ENCODE measurements at regions not wholly inside any gene's neighbourhood (a gene's known extent, or its start where the extent isn't known, plus 50 kb on each side); places are given as distances from the start of the nearest gene placed in this dataset.

DNA sequence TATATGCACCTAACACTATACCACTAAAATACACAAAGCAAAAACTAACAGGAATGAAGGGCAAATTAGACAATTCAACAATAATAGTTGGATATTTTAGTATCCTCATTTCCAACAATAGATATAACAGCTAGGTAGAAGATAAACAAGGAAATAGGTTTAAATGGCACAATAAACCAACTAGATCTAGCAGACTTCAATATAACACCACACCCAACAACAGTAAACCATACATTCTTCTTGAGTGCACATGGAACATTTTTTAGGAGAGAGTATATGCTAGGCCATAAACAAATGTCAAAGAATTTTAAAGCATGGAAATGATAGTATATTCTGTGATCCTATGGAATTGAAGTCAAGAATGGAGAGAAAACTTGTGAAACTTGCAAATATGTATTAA is 138.4 kb downstream of the NDUFA10 start:
- no peak for DNase-seq (ENCODE audit: low read depth, low spot score)
- in situ Hi-C loops (cut with HindIII; ENCODE audit: low pct_unique_long_range_greater_than_20kb, low sequenced_read_pairs): no loop called here

DNA sequence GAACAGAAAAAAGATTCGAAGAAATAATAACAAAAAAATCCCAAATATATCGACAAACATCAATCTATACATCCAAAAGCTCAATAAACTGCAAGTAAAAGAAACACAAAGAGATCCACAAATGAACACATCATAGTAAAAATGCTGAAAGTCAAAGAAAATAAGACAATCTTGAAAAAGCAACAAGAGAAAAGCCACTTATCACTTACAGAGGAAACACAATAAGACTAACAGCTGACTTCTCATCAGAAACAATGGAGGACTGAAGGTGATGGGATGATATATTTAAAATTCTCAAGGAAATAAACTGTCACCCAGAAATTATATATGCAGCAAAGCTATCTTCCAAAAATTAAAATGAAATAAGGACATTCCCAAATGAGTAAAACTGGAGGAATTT is 140.3 kb downstream of the NDUFA10 start:
- in situ Hi-C loops (cut with HindIII; ENCODE audit: low pct_unique_long_range_greater_than_20kb, low sequenced_read_pairs): no loop called here
- DNase-seq (ENCODE audit: low read depth, low spot score): no peak

DNA sequence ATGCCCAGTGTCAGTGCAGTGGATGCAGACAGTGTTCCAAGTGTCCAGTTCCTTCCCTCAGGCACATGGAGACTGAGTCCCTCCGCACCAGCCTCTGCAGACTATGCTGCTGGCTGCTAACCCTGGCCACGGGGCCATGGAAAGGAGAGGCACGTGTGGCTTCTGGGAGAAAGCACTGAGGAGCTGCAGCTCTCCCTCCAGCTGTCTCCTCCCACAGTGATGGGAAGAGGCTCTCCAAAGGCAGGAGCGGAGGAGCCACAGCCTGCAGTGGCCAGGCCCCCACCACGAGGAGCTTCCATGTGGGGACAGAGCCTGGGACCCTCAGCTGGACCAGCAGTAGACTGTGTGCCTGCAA is 141.1 kb downstream of the NDUFA10 start:
- DNase-seq (ENCODE audit: low read depth, low spot score): no peak
- in situ Hi-C loops (cut with HindIII; ENCODE audit: low pct_unique_long_range_greater_than_20kb, low sequenced_read_pairs): no loop called here

DNA sequence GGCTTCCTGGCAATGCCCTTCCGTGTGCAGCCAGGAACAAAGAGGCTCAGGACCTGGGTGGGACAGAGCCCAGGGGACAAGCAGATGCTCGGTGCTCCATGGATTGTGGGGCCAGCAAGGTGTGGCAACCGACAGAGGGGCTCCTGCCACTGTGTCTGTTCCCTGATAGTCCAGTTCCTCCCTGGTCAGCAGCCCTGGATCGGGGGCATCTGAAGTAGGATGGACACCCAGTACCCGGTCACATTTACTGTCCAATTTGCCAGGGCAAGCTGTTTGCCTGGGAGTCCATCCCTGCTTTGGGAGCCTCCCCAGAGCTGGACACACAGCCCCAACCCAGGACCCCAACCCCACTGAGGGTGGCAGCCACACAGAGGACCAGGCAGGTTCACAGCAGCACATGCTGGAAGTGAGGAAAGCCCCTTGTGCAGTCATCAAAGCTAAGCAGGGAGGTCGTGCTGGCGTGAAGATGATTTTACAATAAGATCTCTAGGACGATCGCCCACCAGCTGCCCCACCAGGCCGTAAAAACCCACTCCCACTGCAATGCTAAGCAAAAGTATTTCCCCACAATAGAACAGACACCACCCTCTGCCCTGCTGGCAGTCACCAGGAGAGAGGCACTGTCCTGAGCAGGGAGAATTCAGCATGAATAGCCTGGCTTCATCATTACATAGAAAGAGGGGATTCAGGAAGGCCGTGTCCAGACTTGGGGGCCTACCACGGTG is 141.7 kb downstream of the NDUFA10 start:
- in situ Hi-C loops (cut with HindIII; ENCODE audit: low pct_unique_long_range_greater_than_20kb, low sequenced_read_pairs): no loop called here
- DNase-seq (ENCODE audit: low read depth, low spot score): no peak

DNA sequence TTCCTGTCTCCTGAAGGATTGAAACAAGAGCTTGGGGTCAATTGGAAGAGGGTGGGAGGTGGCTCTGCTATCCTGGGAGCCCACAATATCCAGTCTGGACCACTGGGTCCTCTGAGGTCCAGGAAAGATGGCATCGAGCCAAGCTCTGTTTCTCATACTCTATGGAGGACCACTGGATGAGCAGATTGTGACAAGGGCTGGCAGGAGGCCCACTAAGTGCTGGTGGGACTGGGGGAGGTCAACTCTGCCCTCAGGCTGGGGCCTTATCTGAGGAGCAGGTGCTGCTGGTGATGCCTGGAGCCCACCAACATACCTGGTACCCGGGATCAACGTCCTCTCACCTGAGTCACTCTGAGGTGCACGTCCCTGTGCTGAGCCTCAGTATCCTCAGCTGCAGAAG is 142.4 kb downstream of the NDUFA10 start:
- in situ Hi-C loops (cut with HindIII; ENCODE audit: low pct_unique_long_range_greater_than_20kb, low sequenced_read_pairs): no loop called here
- no peak for DNase-seq (ENCODE audit: low read depth, low spot score)

DNA sequence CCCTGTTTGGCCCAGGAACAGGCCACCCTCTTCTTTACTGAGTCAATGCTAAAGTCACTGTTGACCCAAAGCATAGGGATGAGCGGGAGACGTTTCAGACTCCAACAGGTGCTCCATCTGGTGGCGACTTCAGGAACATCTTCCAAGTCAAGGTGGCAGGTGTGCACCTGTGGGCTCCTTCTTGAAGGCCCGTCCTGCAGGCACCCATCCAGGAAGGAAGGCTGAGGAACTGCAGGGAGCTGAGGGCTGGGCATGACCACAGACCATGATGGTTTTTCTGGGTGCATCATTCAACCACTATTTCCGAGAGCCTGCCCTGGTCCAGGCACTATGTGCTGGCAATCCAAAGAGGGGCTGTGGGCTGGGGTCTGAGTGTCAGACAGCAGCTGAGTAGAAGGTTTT is 142.8 kb downstream of the NDUFA10 start:
- DNase-seq (ENCODE audit: low read depth, low spot score): peak; percentile 32
- in situ Hi-C loops (cut with HindIII; ENCODE audit: low pct_unique_long_range_greater_than_20kb, low sequenced_read_pairs): no loop called here

DNA sequence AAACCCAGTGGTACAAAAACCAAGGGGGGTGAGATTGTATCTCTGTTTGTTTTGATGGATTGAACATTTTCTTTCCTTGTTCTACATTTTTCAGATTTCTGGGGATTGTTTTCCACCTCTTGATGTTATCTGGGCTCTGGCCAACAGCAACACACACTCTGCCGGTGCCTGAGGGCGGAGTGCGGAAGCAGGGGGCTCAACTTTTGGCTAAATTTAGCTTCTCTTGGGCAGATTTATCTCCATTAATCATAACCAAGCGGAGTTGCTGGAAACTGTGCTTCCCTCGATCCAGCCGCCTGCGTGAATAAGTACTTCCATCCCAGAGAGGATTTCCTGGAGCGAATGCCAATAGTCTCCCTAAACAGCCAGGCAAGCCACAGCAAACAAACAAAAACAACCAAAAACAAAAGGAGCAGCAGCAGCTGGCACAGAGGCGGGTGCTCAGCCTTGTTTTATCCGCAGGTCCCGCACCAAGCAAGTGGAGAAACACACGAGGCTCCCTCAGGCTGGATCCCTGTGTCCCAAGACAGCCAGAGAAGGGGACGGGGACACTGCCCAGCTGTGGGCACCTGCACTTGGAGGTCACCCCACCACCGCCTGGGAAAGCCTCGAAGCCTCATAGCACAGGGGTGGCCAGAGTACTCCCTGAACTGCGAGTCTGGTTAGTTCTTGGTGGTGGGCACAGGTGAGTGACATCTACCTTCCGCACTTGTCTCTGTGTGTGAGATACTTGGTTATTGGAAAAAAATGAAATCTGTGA is 143.4 kb downstream of the NDUFA10 start:
- in situ Hi-C loops (cut with HindIII; ENCODE audit: low pct_unique_long_range_greater_than_20kb, low sequenced_read_pairs): no loop called here
- DNase-seq (ENCODE audit: low read depth, low spot score): no peak

DNA sequence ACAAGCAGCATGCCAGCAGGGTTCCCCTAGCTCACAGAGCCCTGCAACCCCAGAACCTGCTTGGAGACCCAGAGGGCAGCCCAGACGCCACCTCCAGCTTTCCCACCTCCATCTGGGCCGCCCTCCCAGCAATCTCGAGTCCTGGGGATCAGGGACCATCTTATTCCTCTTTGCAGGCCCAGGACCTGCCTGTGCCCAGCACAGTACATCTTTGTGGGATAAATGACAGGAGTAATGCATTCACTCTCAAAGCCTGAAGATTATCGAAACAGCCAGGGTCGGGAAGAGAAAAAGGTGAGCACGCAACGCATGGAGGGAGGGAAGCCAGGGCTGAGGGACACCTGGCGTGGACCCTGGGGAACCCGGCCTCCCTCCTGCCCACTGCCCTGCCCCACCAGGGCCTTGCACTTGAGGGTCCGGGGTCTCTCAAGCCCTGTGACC is 144.1 kb downstream of the NDUFA10 start:
- in situ Hi-C loops (cut with HindIII; ENCODE audit: low pct_unique_long_range_greater_than_20kb, low sequenced_read_pairs): no loop called here
- DNase-seq (ENCODE audit: low read depth, low spot score): no peak

DNA sequence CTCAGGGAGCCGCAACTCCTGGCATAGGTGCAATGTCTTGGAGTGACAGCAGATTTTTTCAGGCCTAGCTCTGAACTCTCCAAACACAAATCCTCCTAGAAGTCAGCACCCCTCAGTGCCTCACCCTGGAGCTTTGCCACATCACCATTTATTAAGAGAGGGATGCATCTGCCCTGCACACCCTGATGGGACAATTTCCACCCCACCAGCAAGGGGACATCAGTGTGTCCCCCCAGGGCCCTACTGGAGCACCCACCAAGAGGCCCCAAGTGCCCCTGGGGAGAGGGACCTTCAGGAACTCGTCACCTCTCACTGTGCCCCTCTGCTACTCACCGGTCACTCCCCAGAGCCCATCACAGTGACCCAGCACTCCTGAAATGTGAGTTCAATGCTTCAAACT is 144.7 kb downstream of the NDUFA10 start:
- in situ Hi-C loops (cut with HindIII; ENCODE audit: low pct_unique_long_range_greater_than_20kb, low sequenced_read_pairs): no loop called here
- no peak for DNase-seq (ENCODE audit: low read depth, low spot score)

DNA sequence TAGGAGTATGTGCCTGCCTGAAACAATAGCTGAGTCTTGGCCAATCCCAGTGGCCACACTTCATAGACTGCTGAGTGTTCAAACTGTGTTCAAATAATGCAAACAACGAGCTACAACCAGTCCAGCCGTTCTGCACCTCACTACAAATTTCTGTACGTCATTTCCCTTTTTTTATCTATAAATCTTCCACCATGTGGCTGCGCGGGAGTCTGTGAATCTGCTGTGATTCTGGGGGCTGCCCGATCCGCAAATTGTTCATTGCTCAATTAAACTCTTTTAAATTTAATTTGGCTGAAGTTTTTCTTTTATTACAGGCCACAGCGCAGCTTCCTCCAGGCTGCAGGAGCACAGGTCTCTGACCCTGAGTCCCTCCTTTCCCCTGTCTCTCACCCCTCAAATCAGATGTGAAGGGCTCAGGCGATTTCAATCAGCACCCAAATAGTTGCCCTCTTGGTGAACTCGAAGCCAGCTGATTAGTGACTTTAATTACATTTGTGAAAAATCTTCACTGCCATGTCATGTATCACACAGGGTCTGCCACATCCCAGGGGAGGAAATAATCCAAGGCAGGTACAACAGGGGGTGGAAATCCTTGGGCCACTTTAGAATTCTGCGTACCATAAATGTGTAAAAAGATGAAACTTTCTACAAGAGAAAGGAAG is 145.6 kb downstream of the NDUFA10 start:
- no peak for DNase-seq (ENCODE audit: low read depth, low spot score)

DNA sequence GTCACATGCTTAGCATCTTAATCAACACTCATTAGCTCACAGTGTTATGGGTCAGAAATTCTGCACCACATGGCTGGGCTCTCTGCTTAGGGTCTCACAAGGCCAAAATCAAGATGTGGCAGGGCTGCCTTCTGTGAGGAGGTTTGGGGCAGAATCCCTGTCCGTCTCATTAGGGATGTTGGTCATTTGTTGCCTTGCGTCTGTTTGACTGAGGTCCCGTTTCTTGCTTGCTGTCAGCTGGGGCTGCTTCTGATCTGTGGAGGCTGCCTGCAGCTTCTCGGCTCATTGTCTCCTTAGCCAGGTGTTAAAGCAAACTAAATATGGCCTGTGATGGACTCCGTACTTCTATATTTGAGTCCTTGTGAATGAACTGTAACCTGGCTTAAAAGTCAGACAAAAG is 146.5 kb downstream of the NDUFA10 start:
- in situ Hi-C loops (cut with HindIII; ENCODE audit: low pct_unique_long_range_greater_than_20kb, low sequenced_read_pairs): no loop called here
- DNase-seq (ENCODE audit: low read depth, low spot score): no peak

More for the DNA sequence above, 145.6 kb downstream of the NDUFA10 start:
- in situ Hi-C loops (cut with HindIII; ENCODE audit: low pct_unique_long_range_greater_than_20kb, low sequenced_read_pairs): no loop called here

DNA sequence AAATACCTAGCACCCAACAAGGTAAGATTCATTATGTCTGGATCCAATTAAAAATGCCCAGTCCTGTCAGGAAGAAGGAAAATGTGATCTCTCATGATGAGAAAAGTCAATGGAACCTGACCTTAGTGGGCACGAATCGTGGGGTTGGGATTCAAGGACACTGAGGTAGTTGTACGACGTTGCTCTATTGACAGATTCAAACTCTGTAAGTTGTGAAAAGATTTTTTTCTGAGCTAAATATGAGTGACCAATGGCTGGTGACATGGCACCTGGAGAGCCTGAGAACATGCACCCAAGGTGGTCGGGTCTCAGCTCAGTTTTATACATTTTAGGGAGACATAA is 148.2 kb downstream of the NDUFA10 start:
- in situ Hi-C loops (cut with HindIII; ENCODE audit: low pct_unique_long_range_greater_than_20kb, low sequenced_read_pairs): no loop called here
- no peak for DNase-seq (ENCODE audit: low read depth, low spot score)

DNA sequence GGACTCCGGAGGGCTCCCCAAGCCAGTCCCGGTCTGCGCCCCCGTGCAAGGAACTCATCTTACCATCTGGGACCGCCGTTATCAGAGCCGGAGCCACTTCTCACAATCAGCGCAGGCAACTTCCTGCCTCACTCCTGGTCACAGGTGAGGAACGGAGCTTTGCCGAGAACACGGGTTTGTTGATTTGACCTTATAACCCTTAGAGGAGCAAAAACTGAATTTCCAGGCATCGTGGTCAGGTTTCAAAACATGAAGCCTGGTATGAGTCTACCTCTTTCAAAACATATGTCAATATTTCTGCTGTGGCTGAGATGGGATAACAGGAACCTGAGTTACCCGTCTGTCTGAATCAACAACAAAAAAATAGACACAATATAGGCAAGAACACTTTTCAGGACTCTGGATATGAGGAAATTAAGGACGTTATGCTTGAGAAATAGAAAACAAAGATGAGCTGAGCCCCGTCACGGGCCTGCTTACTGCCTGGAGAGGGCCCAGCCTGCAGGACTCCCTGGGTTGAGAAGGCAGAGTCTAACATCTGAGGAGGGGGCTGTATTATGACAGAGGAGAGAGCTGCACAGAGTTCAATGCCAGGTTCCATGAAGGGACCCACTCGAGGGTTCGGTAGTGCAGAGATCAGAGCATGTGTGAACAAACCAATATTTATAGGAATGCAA is 148.7 kb downstream of the NDUFA10 start:
- no peak for DNase-seq (ENCODE audit: low read depth, low spot score)
- in situ Hi-C loops (cut with HindIII; ENCODE audit: low pct_unique_long_range_greater_than_20kb, low sequenced_read_pairs): no loop called here

DNA sequence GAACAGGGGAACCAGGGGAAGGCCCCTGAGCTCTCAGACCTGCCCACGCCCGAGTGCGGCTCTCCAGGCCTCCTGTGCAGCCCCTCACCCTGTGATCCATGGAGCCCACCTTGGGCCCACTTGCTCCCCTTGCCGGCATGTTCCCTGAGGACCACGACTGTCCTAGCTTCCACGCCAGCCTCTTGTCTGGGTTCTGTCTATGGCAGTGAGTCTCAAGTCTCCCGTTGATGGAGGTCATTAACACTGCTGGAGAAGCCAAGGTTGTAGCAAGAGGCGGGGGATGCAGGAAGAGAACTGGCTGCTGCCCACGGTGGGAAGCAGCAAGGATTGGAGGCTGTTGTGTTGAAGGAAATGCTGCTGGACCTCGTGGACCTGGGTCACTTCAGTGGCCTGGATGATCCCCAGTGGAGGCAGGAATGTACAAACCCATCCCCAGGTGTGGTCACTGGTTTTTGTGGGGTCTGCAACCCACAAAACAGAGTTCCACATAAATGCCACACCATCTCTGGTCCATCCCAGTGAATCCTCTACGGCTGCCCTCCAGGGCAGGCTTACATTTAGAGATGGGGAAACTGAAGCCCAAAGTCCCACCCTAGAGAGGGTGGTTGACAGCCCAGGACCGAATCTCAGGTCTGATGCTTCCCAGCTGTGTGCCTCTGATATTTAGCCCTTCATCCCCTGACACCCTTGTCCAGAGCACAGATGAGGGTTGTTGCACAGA is 150.3 kb downstream of the NDUFA10 start:
- in situ Hi-C loops (cut with HindIII; ENCODE audit: low pct_unique_long_range_greater_than_20kb, low sequenced_read_pairs): no loop called here
- DNase-seq (ENCODE audit: low read depth, low spot score): no peak

DNA sequence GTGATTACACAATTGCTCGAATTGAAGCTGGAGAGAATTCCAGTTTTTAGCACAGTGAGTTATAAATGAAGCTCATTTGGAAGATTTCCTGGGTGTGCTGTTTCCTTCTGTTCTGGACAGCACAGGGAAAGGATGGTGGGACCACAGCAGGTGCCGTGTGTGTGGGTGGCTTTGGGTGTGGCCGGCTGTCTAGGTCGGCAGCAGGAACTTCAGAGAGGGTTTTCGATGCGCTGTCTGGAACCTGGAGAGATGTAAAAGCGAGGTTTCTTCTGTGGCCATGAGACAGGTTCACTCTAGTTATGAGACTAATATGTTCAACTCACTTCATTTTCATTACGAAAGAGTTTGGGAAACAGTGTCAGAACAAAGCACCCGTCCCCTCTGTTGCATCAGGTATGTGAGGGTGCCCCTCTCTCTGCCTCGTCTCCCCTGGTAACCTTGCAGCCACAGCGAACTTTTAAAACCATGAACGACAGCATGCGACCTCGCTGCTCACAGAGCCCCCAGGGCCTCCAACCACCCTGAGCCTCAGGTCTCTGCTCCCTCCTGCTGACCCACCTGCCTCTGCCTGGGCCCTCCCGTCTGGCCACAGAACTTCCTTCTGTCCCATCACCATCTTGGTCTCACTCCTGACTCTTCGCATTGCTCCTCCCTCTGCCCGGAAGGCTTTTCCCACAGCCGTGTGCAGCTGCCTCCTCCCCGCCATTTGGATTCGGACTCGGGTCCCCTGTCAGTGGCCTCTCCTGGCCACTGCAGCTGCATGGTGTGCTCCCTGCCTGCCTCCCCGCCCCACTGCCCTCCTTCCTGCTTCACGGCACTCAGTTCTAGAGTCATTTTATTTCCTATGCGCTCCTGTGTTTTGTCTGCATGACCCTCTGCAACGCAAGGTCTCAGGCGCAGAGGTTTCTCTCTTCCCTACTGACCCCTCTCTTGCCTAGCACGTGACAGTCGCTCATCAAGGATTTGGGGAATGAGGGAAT is 151.2 kb downstream of the NDUFA10 start:
- no peak for DNase-seq (ENCODE audit: low read depth, low spot score)
- in situ Hi-C loops (cut with HindIII; ENCODE audit: low pct_unique_long_range_greater_than_20kb, low sequenced_read_pairs): no loop called here

DNA sequence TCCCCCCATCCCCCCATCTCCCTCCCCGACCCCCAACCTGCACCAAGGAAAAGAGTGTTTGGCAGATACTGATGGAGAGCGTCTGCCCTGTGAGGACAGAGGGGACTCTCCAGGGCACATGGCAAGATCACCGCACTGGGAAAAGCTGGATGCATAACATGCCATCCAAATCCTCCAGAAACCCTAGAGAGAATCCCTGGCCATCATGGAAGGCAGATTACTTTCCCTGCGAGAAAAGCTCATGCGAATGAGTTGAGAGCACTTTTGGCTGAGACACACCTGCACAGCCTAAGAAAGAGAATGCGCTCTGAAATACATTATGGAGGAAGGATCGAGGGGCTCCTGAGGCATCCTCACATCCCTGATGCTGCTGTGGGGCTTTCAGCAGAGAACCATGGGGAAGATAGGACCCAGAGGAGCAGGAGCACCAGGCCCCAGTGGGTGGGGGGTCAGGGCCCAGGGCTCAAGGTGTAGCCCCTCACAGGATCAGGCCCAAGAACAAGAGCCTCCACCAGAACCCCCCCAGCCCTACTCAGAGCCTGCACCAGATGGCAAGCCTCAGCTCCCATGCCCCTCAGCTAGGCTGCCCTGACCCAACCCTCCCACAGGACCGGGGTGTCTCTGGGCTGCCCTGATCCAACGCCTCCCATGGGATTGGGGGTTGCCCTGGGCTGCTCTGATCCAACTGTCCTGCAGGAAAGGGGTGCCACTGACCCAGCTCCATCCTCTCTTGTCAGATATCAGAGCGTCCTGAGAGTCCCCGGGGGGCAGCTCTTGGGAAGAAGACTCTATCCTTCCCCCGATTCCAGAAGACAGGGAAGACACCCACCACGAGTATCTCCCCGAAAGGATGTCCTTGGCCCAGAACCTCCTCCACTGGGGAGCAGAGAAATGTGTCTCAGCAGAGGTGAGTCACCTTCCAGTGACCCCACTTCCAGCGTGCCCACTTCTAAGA is 153.4 kb downstream of the NDUFA10 start:
- no peak for DNase-seq (ENCODE audit: low read depth, low spot score)
- in situ Hi-C loops (cut with HindIII; ENCODE audit: low pct_unique_long_range_greater_than_20kb, low sequenced_read_pairs): no loop called here

Measured in SK-MEL-5 (cell line).